ENCODE measurements at regions not wholly inside any gene's neighbourhood (a gene's known extent, or its start where the extent isn't known, plus 50 kb on each side); places are given as distances from the start of the nearest gene placed in this dataset.

DNA sequence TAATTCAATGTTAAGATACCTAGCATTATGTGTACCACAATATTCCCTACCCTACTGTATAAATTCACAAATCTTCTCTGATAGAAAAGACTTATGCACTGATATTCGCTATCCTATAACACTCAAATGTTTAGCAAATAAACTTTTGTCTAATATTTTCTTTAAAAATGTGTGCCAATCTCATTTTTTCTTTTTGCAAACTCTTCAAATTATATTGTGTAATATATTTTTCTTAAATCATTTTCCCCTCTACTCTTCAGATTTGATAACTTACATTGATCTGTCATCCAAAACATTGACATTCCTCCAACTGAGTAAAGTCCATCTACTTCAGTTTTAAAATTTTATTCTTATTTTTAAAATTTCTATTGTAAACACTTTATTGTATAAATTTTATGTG lies 240.2 kb upstream of the CNTNAP2 start:
- Histone ChIP-seq H2AFZ (ENCODE audit: control insufficient read depth, low read length) (no peak overlapping the region), H3K4me1 (ENCODE audit: control insufficient read depth, extremely low read depth, insufficient read depth, low read length) (no peaks in the 10 kb centered on the region), H3K4me3 (ENCODE audit: control insufficient read depth in 2 of 3, extremely low read depth in 1 of 3, insufficient read depth in 2 of 3, low read depth in 1 of 3, low read length in 3 of 3) (no peak overlapping the region), H3K9me3 (ENCODE audit: control insufficient read depth, low read depth, low read length) (no peaks in the 10 kb centered on the region), H3K79me2 (ENCODE audit: control insufficient read depth, insufficient read depth, low read length) (no peaks in the 10 kb centered on the region), H3K36me3 (ENCODE audit: control insufficient read depth in 2 of 2, extremely low read depth in 1 of 2, insufficient read depth in 2 of 2, low read length in 2 of 2) (no peaks in the 10 kb centered on the region), H3K27ac (ENCODE audit: control insufficient read depth, insufficient read depth, low read length) (no peak overlapping the region), H4K20me1 (ENCODE audit: control insufficient read depth, extremely low read depth, insufficient read depth, low read length) (no peaks in the 10 kb centered on the region), H3K4me2 (ENCODE audit: control insufficient read depth, extremely low read depth, insufficient read depth, low read depth, low read length) (no peak overlapping the region), H3K9me1 (ENCODE audit: control insufficient read depth, extremely low read depth, insufficient read depth, low read length) (no peaks in the 10 kb centered on the region), H3K27me3 (ENCODE audit: control insufficient read depth, extremely low read depth, insufficient read depth, low read length) (no peaks in the 10 kb centered on the region), H3K9ac (ENCODE audit: control insufficient read depth, extremely low read depth, insufficient read depth, low read length) (no peak overlapping the region)
- FAIRE-seq (no peak), DNase-seq (ENCODE audit: low read depth, low spot score) (no peak)
- TF ChIP-seq, protein P1, sequence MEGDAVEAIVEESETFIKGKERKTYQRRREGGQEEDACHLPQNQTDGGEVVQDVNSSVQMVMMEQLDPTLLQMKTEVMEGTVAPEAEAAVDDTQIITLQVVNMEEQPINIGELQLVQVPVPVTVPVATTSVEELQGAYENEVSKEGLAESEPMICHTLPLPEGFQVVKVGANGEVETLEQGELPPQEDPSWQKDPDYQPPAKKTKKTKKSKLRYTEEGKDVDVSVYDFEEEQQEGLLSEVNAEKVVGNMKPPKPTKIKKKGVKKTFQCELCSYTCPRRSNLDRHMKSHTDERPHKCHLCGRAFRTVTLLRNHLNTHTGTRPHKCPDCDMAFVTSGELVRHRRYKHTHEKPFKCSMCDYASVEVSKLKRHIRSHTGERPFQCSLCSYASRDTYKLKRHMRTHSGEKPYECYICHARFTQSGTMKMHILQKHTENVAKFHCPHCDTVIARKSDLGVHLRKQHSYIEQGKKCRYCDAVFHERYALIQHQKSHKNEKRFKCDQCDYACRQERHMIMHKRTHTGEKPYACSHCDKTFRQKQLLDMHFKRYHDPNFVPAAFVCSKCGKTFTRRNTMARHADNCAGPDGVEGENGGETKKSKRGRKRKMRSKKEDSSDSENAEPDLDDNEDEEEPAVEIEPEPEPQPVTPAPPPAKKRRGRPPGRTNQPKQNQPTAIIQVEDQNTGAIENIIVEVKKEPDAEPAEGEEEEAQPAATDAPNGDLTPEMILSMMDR (optimal IDR thresholded peaks at IDR 0.05 in 1 of 3, IDR thresholded peaks at IDR 0.05 in 1 of 3, conservative IDR thresholded peaks at IDR 0.05 in 1 of 3; ENCODE audit: extremely low read depth in 1 of 3, insufficient read depth in 2 of 3, low read length in 3 of 3), result no peak
- dilution Hi-C loops (cut with MboI; ENCODE audit: extremely low pct_ligation_motif_present, low sequenced_read_pairs), result no loop called here

DNA sequence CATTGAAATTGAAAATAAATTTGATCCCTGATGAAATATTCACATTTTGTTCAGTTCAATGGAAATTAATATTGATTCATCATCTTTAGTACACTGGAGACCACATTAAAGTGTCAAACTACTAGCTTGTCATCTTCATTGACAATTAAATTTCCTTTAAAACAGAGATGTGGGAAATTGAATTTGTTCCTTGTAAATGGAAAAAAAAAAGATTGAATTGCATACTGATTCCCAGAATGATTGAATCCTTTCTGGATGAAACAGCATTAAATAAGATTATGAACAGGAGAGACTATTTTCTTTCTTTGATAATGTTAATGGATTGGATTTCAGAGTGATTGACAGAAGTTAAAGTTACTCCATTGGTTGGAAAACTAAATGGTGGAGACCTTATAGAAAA lies 241.3 kb upstream of the CNTNAP2 start:
- Histone ChIP-seq H3K4me3 (ENCODE audit: control insufficient read depth in 2 of 3, extremely low read depth in 1 of 3, insufficient read depth in 2 of 3, low read depth in 1 of 3, low read length in 3 of 3) (no peak overlapping the region), H2AFZ (ENCODE audit: control insufficient read depth, low read length) (no peak overlapping the region), H3K79me2 (ENCODE audit: control insufficient read depth, insufficient read depth, low read length) (no peaks in the 10 kb centered on the region), H3K36me3 (ENCODE audit: control insufficient read depth in 2 of 2, extremely low read depth in 1 of 2, insufficient read depth in 2 of 2, low read length in 2 of 2) (no peaks in the 10 kb centered on the region), H3K9me3 (ENCODE audit: control insufficient read depth, low read depth, low read length) (no peaks in the 10 kb centered on the region), H3K9ac (ENCODE audit: control insufficient read depth, extremely low read depth, insufficient read depth, low read length) (no peak overlapping the region), H3K9me1 (ENCODE audit: control insufficient read depth, extremely low read depth, insufficient read depth, low read length) (no peaks in the 10 kb centered on the region), H3K27me3 (ENCODE audit: control insufficient read depth, extremely low read depth, insufficient read depth, low read length) (no peaks in the 10 kb centered on the region), H3K27ac (ENCODE audit: control insufficient read depth, insufficient read depth, low read length) (no peak overlapping the region), H4K20me1 (ENCODE audit: control insufficient read depth, extremely low read depth, insufficient read depth, low read length) (no peaks in the 10 kb centered on the region), H3K4me2 (ENCODE audit: control insufficient read depth, extremely low read depth, insufficient read depth, low read depth, low read length) (no peak overlapping the region), H3K4me1 (ENCODE audit: control insufficient read depth, extremely low read depth, insufficient read depth, low read length) (no peaks in the 10 kb centered on the region)
- no peak for FAIRE-seq
- DNase-seq (ENCODE audit: low read depth, low spot score), result no peak
- dilution Hi-C loops (cut with MboI; ENCODE audit: extremely low pct_ligation_motif_present, low sequenced_read_pairs), result no loop called here
- no peak for TF ChIP-seq EZH2 (IDR thresholded peaks at IDR 0.05; ENCODE audit: low read length)
- TF ChIP-seq, protein P1 (optimal IDR thresholded peaks at IDR 0.05 in 1 of 3, IDR thresholded peaks at IDR 0.05 in 1 of 3, conservative IDR thresholded peaks at IDR 0.05 in 1 of 3; ENCODE audit: extremely low read depth in 1 of 3, insufficient read depth in 2 of 3, low read length in 3 of 3), result no peak

Data from keratinocyte (primary cell).